Caco-2 (cell line): ENCODE measurements at regions not wholly inside any gene's neighbourhood (a gene's known extent, or its start where the extent isn't known, plus 50 kb on each side); places are given as distances from the start of the nearest gene placed in this dataset.

Source experiments
- BruUV-seq: library from RNA; stranded (reverse); fragments of 400-500 nt; replicated peaks from 2 replicates; lab custom pipeline; 2021; lab: Mats Ljungman, UMichigan
- CTCF ChIA-PET: fragments of 300-600 bp; sonication (Branson Sonifier 250); formaldehyde crosslinking; loops from one replicate; lab custom pipeline; 2022; ENCODE audit warnings: antibody characterized with exemption; lab: Charles Lee
- POLR2A ChIA-PET: fragments of 300-600 bp; sonication (Branson Sonifier 250); formaldehyde crosslinking; loops from one replicate; lab custom pipeline; 2022; ENCODE audit warnings: antibody characterized with exemption; lab: Charles Lee
- DNase-seq, 2 experiments: peaks; one replicate each; pipeline versions ENCODE4 v3.0.0 to v3.0.0-alpha.2; 2020 to 2022
- H3K27me3 ChIP-seq: replicated peaks from 2 replicates; pipeline ENCODE4 v1.6.0; 2011; ENCODE audit warnings: low read length; ENCODE audit not compliant: control insufficient read depth, insufficient read depth
- H3K36me3 ChIP-seq: 2 replicates; pipeline ENCODE4 v1.5.1; 2011; ENCODE audit warnings: low read length; ENCODE audit not compliant: control insufficient read depth, insufficient read depth
- H3K4me1 ChIP-seq: fragments of 250-450 bp; sonication (Bioruptor Pico); 2 replicates; pipeline ENCODE4 v1.5.1; 2020; ENCODE audit warnings: mild to moderate bottlenecking
- H3K4me3 ChIP-seq: 2 replicates; pipeline ENCODE4 v1.5.1; 2011; ENCODE audit warnings: low read depth, mild to moderate bottlenecking, control low read depth, low read length
- H3K9me3 ChIP-seq: fragments of 250-450 bp; sonication (Bioruptor Pico); 2 replicates; pipeline ENCODE4 v1.5.1; 2020; ENCODE audit warnings: mild to moderate bottlenecking, moderate library complexity
- H3K27ac Mint-ChIP-seq: one replicate; pipeline ENCODE4 v1.8.0; 2022; ENCODE audit warnings: mixed read lengths; ENCODE audit not compliant: unreplicated experiment
- H3K27me3 Mint-ChIP-seq: one replicate; pipeline ENCODE4 v1.8.0; 2022; ENCODE audit warnings: mixed read lengths; ENCODE audit not compliant: insufficient read depth, unreplicated experiment
- H3K36me3 Mint-ChIP-seq: one replicate; pipeline ENCODE4 v1.8.0; 2022; ENCODE audit warnings: mild to moderate bottlenecking, mixed read lengths; ENCODE audit not compliant: insufficient read depth, unreplicated experiment
- H3K4me1 Mint-ChIP-seq: one replicate; pipeline ENCODE4 v1.8.0; 2022; ENCODE audit warnings: low read depth, mixed read lengths; ENCODE audit not compliant: unreplicated experiment
- H3K4me3 Mint-ChIP-seq: one replicate; pipeline ENCODE4 v1.8.0; 2022; ENCODE audit warnings: mild to moderate bottlenecking, moderate library complexity, mixed read lengths; ENCODE audit not compliant: unreplicated experiment
- H3K9me3 Mint-ChIP-seq: one replicate; pipeline ENCODE4 v1.8.0; 2022; ENCODE audit warnings: mixed read lengths; ENCODE audit not compliant: unreplicated experiment
- CTCF ChIP-seq, 2 experiments: fragments of 200-600 bp in 1 of 2; IDR thresholded peaks; 1 replicate in 1 of 2; 2 replicates in 1 of 2; pipeline versions ENCODE4 v1.5.1 to v1.8.0; 2011 to 2022; ENCODE audit warnings: antibody characterized with exemption in 1 of 2, control low read depth in 1 of 2, inconsistent platforms in 1 of 2, low read depth in 1 of 2, low read length in 1 of 2, mild to moderate bottlenecking in 1 of 2, moderate library complexity in 1 of 2; ENCODE audit not compliant: insufficient read depth in 1 of 2, severe bottlenecking in 1 of 2, unreplicated experiment in 1 of 2
- intact Hi-C: fragments of 100-400 bp; cut with micrococcal nuclease; formaldehyde crosslinking; loops from one replicate; pipeline ENCODE4 v1.10.0; 2022; ENCODE audit not compliant: unreplicated experiment

- no peaks in the 10 kb centered on the region for H3K4me1 Mint-ChIP-seq
- no peaks in the 10 kb centered on the region for H3K36me3 Mint-ChIP-seq
- no peak overlapping the region for H3K4me3 Mint-ChIP-seq
- DNase-seq, result no peak
- no peaks in the 10 kb centered on the region for H3K27me3 Mint-ChIP-seq
- BruUV-seq, result no TSS peak
- Histone ChIP-seq H3K4me1 (no peaks in the 10 kb centered on the region), H3K27me3 (no peaks in the 10 kb centered on the region), H3K9me3 (no peaks in the 10 kb centered on the region), H3K4me3 (no peak overlapping the region), H3K36me3 (no peaks in the 10 kb centered on the region)
- CTCF ChIA-PET, result no interaction called here
- intact Hi-C loops, result no loop called here
- TF ChIP-seq CTCF (IDR thresholded peaks at IDR 0.05; ENCODE audit: insufficient read depth in 1 of 2, low read depth in 1 of 2, low read length in 1 of 2, severe bottlenecking in 1 of 2, unreplicated experiment in 1 of 2), result no peak
- H3K9me3 Mint-ChIP-seq, result peaks cover 17% of the 10 kb centered on the region
- POLR2A ChIA-PET, result no interaction called here
- H3K27ac Mint-ChIP-seq, result no peak overlapping the region
Measured at GRCh38 chr7:46454816-46455215, 533.7 kb upstream of the IGFBP3 start.

- Mint-ChIP-seq H3K27ac (no peak overlapping the region), H3K4me1 (no peaks in the 10 kb centered on the region), H3K9me3 (peaks cover 10% of the 10 kb centered on the region), H3K4me3 (no peak overlapping the region), H3K36me3 (no peaks in the 10 kb centered on the region), H3K27me3 (no peaks in the 10 kb centered on the region)
- TF ChIP-seq CTCF (IDR thresholded peaks at IDR 0.05; ENCODE audit: insufficient read depth in 1 of 2, low read depth in 1 of 2, low read length in 1 of 2, severe bottlenecking in 1 of 2, unreplicated experiment in 1 of 2), result no peak
- BruUV-seq, result no TSS peak
- intact Hi-C loops, result no loop called here
- Histone ChIP-seq H3K27me3 (no peaks in the 10 kb centered on the region), H3K4me1 (no peaks in the 10 kb centered on the region), H3K9me3 (no peaks in the 10 kb centered on the region), H3K4me3 (no peak overlapping the region), H3K36me3 (no peaks in the 10 kb centered on the region)
- ChIA-PET POLR2A (no interaction called here), CTCF (no interaction called here)
- no peak for DNase-seq
Measured at GRCh38 chr7:46452561-46453135, 531.6 kb upstream of the IGFBP3 start.

GRCh38 chr7:46451846-46452245 lies 530.8 kb upstream of the IGFBP3 start:
- CTCF ChIA-PET, result no interaction called here
- Mint-ChIP-seq H3K27me3 (no peaks in the 10 kb centered on the region), H3K36me3 (no peaks in the 10 kb centered on the region), H3K27ac (no peak overlapping the region), H3K9me3 (peaks cover 10% of the 10 kb centered on the region), H3K4me3 (no peak overlapping the region), H3K4me1 (no peaks in the 10 kb centered on the region)
- H3K4me3 ChIP-seq, result no peak overlapping the region
- no peaks in the 10 kb centered on the region for H3K4me1 ChIP-seq
- no peaks in the 10 kb centered on the region for H3K36me3 ChIP-seq
- intact Hi-C loops, result no loop called here
- no peak for DNase-seq
- no peaks in the 10 kb centered on the region for H3K9me3 ChIP-seq
- no peaks in the 10 kb centered on the region for H3K27me3 ChIP-seq
- TF ChIP-seq CTCF (IDR thresholded peaks at IDR 0.05; ENCODE audit: insufficient read depth in 1 of 2, low read depth in 1 of 2, low read length in 1 of 2, severe bottlenecking in 1 of 2, unreplicated experiment in 1 of 2), result no peak
- no TSS peak for BruUV-seq
- POLR2A ChIA-PET, result no interaction called here
